ENCODE measurements at regions not wholly inside any gene's neighbourhood (a gene's known extent, or its start where the extent isn't known, plus 50 kb on each side); places are given as distances from the start of the nearest gene placed in this dataset.

- no peak overlapping the region for H3K27ac ChIP-seq
- TF ChIP-seq EZH2 (IDR thresholded peaks at IDR 0.05; ENCODE audit: borderline replicate concordance): no peak
- no peak for TF ChIP-seq EZH2phosphoT487 (IDR thresholded peaks at IDR 0.05; ENCODE audit: low read depth, severe bottlenecking, unreplicated experiment)
- no peak for TF ChIP-seq CTCF (IDR thresholded peaks at IDR 0.05; ENCODE audit: poor library complexity)
- no peak overlapping the region for H2AFZ ChIP-seq
- H3K79me2 ChIP-seq: no peaks in the 10 kb centered on the region
- DNase-seq (ENCODE audit: low spot score): no peak
- H3K4me3 ChIP-seq: no peak overlapping the region
- no peaks in the 10 kb centered on the region for H3K4me1 ChIP-seq (ENCODE audit: insufficient read depth)
- H4K20me1 ChIP-seq (ENCODE audit: insufficient read depth, poor library complexity, severe bottlenecking): no peaks in the 10 kb centered on the region
- H3K4me2 ChIP-seq: no peak overlapping the region
- H3K9me2 ChIP-seq (replicated peaks; ENCODE audit: insufficient read depth): no peaks in the 10 kb centered on the region
- H3K27me3 ChIP-seq: no peaks in the 10 kb centered on the region
- WGBS (ENCODE audit: low lambda C conversion rate, missing lambda C conversion rate): 10% methylated on average over 1 of the region's 1 CpG
- H3K9me3 ChIP-seq (ENCODE audit: low read depth): no peaks in the 10 kb centered on the region
- no peaks in the 10 kb centered on the region for H3K36me3 ChIP-seq (replicated peaks; ENCODE audit: insufficient read depth, low read depth)
Measured at GRCh38 chr3:135807879-135808278, 157.6 kb upstream of the PPP2R3A start.

DNA sequence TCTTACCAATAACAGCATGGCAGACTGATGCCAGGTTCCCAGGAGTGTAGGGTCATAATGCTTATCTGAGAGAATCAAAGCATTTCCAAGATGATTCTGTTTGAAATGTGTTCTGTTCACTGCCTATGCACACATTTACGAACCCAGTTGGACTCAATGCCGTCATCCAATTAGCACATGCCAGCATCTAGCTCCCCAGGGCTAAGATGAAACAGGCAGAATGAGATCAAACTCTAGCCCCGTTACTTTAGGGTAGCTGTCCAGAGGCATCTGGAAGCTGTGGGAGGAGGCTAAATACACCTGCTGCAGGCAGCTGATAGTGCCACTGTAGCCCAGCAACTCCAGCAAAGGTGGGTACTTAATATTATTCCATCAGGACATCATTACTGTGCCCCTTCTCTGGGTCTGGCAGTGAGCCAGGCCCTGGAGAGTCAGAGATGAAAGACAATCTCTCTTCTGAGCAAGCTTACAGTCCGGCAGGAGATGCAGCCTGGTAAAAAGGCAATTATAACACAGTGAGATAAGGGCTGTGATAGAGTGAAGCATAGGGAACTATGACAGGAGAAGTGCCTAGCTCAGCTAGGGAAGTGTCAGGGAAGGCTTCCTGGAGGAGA is 156.4 kb upstream of the PPP2R3A start:
- Histone ChIP-seq H3K9me2 (replicated peaks; ENCODE audit: insufficient read depth) (no peaks in the 10 kb centered on the region), H3K27me3 (no peaks in the 10 kb centered on the region), H3K27ac (no peak overlapping the region), H3K79me2 (no peaks in the 10 kb centered on the region), H4K20me1 (ENCODE audit: insufficient read depth, poor library complexity, severe bottlenecking) (no peaks in the 10 kb centered on the region), H3K4me3 (no peak overlapping the region), H3K9me3 (ENCODE audit: low read depth) (no peaks in the 10 kb centered on the region), H3K4me1 (ENCODE audit: insufficient read depth) (no peaks in the 10 kb centered on the region), H3K4me2 (no peak overlapping the region), H3K36me3 (replicated peaks; ENCODE audit: insufficient read depth, low read depth) (no peaks in the 10 kb centered on the region), H2AFZ (no peak overlapping the region)
- 75% methylated on average over 4 of the region's 4 CpGs for WGBS (ENCODE audit: low lambda C conversion rate, missing lambda C conversion rate)
- TF ChIP-seq CTCF (IDR thresholded peaks at IDR 0.05; ENCODE audit: poor library complexity) (no peak), EZH2 (IDR thresholded peaks at IDR 0.05; ENCODE audit: borderline replicate concordance) (no peak), EZH2phosphoT487 (IDR thresholded peaks at IDR 0.05; ENCODE audit: low read depth, severe bottlenecking, unreplicated experiment) (no peak)
- DNase-seq (ENCODE audit: low spot score): no peak

GRCh38 chr3:135811651-135812050 is 153.9 kb upstream of the PPP2R3A start:
- no peak for TF ChIP-seq EZH2phosphoT487 (IDR thresholded peaks at IDR 0.05; ENCODE audit: low read depth, severe bottlenecking, unreplicated experiment)
- TF ChIP-seq CTCF (IDR thresholded peaks at IDR 0.05; ENCODE audit: poor library complexity): no peak
- no peak for TF ChIP-seq EZH2 (IDR thresholded peaks at IDR 0.05; ENCODE audit: borderline replicate concordance)
- Histone ChIP-seq H3K27ac (no peak overlapping the region), H4K20me1 (ENCODE audit: insufficient read depth, poor library complexity, severe bottlenecking) (no peaks in the 10 kb centered on the region), H3K9me3 (ENCODE audit: low read depth) (no peaks in the 10 kb centered on the region), H3K79me2 (no peaks in the 10 kb centered on the region), H3K4me1 (ENCODE audit: insufficient read depth) (no peaks in the 10 kb centered on the region), H3K36me3 (replicated peaks; ENCODE audit: insufficient read depth, low read depth) (no peaks in the 10 kb centered on the region), H3K4me3 (no peak overlapping the region), H3K27me3 (no peaks in the 10 kb centered on the region), H2AFZ (no peak overlapping the region), H3K4me2 (no peak overlapping the region), H3K9me2 (replicated peaks; ENCODE audit: insufficient read depth) (no peaks in the 10 kb centered on the region)
- 87% methylated on average over 8 of the region's 8 CpGs for WGBS (ENCODE audit: low lambda C conversion rate, missing lambda C conversion rate)
- no peak for DNase-seq (ENCODE audit: low spot score)
